ENCODE measurements at regions not wholly inside any gene's neighbourhood (a gene's known extent, or its start where the extent isn't known, plus 50 kb on each side); places are given as distances from the start of the nearest gene placed in this dataset.
A peak's percentile ranks its signal among the peaks of the same experiment; 100 is the strongest.
"Not testable (repeated sequence)": the region's sequence is repeated elsewhere in the genome, so short reads cannot be mapped to it uniquely, and the experiment has no call there.

DNA sequence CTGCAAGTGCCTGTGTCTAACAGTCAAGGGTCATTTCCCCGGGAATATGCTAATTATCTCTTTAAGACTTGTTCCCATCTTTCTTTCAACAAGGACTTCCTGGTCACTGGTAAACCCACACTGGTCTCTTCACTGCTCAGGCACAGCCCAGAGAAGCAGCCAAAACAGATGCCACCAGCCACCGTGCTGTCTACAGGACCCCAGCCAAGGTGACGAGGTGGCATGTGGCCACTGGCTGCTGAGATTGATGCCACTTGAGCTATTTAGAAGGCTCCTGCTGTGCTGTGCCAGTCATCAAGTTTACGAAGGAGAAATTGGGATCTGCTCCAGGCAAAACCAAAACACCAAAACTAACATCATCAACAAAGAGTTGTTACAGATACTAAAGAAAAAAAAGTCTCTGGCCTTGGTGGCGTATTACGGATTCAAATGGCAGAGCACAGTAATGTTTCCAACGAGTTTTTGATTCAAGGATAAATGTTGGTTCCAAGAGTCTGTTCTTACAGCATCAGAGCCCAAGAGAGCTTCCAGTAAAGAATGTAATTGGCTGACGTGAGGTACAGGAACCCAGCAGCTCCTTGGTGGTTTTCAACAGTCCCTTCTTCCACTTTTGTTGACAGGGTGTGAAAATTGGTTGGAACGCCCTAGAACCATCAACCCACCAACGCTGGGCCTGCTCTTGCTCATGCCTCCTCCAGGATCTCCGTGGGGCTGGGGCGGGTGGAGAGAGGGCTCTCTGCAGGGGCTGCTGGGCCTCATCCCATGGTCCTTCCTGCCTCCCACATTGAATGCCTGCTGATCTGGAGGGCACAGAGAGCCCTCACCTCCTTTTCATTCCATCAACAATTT, 63.7 kb upstream of the ZCCHC2 start:
- H3K36me3 ChIP-seq (replicated peaks; ENCODE audit: insufficient read depth, low read depth): no peaks in the 10 kb centered on the region
- no peaks in the 10 kb centered on the region for H4K20me1 ChIP-seq (ENCODE audit: insufficient read depth, poor library complexity, severe bottlenecking)
- H3K9me3 ChIP-seq (ENCODE audit: low read depth): no peaks in the 10 kb centered on the region
- H3K9me2 ChIP-seq (replicated peaks; ENCODE audit: insufficient read depth): no peaks in the 10 kb centered on the region
- no peak for TF ChIP-seq EZH2 (IDR thresholded peaks at IDR 0.05; ENCODE audit: borderline replicate concordance)
- no peak for TF ChIP-seq EZH2phosphoT487 (IDR thresholded peaks at IDR 0.05; ENCODE audit: low read depth, severe bottlenecking, unreplicated experiment)
- TF ChIP-seq, protein P1, sequence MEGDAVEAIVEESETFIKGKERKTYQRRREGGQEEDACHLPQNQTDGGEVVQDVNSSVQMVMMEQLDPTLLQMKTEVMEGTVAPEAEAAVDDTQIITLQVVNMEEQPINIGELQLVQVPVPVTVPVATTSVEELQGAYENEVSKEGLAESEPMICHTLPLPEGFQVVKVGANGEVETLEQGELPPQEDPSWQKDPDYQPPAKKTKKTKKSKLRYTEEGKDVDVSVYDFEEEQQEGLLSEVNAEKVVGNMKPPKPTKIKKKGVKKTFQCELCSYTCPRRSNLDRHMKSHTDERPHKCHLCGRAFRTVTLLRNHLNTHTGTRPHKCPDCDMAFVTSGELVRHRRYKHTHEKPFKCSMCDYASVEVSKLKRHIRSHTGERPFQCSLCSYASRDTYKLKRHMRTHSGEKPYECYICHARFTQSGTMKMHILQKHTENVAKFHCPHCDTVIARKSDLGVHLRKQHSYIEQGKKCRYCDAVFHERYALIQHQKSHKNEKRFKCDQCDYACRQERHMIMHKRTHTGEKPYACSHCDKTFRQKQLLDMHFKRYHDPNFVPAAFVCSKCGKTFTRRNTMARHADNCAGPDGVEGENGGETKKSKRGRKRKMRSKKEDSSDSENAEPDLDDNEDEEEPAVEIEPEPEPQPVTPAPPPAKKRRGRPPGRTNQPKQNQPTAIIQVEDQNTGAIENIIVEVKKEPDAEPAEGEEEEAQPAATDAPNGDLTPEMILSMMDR (IDR thresholded peaks at IDR 0.05; ENCODE audit: poor library complexity): no peak
- DNase-seq (ENCODE audit: low spot score): no peak
- 92% methylated on average over 12 of the region's 12 CpGs for WGBS (ENCODE audit: low lambda C conversion rate, missing lambda C conversion rate)
- no peaks in the 10 kb centered on the region for H3K4me1 ChIP-seq (ENCODE audit: insufficient read depth)
- H3K79me2 ChIP-seq: no peaks in the 10 kb centered on the region
- H3K4me2 ChIP-seq: no peak overlapping the region
- H3K27ac ChIP-seq: no peak overlapping the region
- no peak overlapping the region for H3K4me3 ChIP-seq
- no peaks in the 10 kb centered on the region for H3K27me3 ChIP-seq
- no peak overlapping the region for H2AFZ ChIP-seq

GRCh38 chr18:62460851-62461300, 61.9 kb upstream of the ZCCHC2 start:
- Histone ChIP-seq H3K4me2 (no peak overlapping the region), H3K79me2 (no peaks in the 10 kb centered on the region)

GRCh38 chr18:62461591-62461990, 61.2 kb upstream of the ZCCHC2 start:
- Histone ChIP-seq H3K27me3 (no peaks in the 10 kb centered on the region), H3K4me1 (ENCODE audit: insufficient read depth) (no peaks in the 10 kb centered on the region), H3K36me3 (replicated peaks; ENCODE audit: insufficient read depth, low read depth) (no peaks in the 10 kb centered on the region), H3K9me2 (replicated peaks; ENCODE audit: insufficient read depth) (no peaks in the 10 kb centered on the region), H3K4me3 (no peak overlapping the region), H3K4me2 (no peak overlapping the region), H3K79me2 (no peaks in the 10 kb centered on the region), H2AFZ (no peak overlapping the region), H3K9me3 (ENCODE audit: low read depth) (no peaks in the 10 kb centered on the region), H3K27ac (no peak overlapping the region), H4K20me1 (ENCODE audit: insufficient read depth, poor library complexity, severe bottlenecking) (no peaks in the 10 kb centered on the region)
- DNase-seq (ENCODE audit: low spot score): no peak
- TF ChIP-seq EZH2 (IDR thresholded peaks at IDR 0.05; ENCODE audit: borderline replicate concordance) (no peak), EZH2phosphoT487 (IDR thresholded peaks at IDR 0.05; ENCODE audit: low read depth, severe bottlenecking, unreplicated experiment) (no peak)
- 100% methylated on average over 1 of the region's 1 CpG for WGBS (ENCODE audit: low lambda C conversion rate, missing lambda C conversion rate)

More at GRCh38 chr18:62460851-62461300, 61.9 kb upstream of the ZCCHC2 start:
- peak; percentile 26 for DNase-seq (ENCODE audit: low spot score)
- Histone ChIP-seq H3K27ac (no peak overlapping the region), H3K4me1 (ENCODE audit: insufficient read depth) (no peaks in the 10 kb centered on the region), H3K36me3 (replicated peaks; ENCODE audit: insufficient read depth, low read depth) (no peaks in the 10 kb centered on the region), H3K9me3 (ENCODE audit: low read depth) (no peaks in the 10 kb centered on the region), H2AFZ (no peak overlapping the region), H4K20me1 (ENCODE audit: insufficient read depth, poor library complexity, severe bottlenecking) (no peaks in the 10 kb centered on the region), H3K27me3 (no peaks in the 10 kb centered on the region), H3K9me2 (replicated peaks; ENCODE audit: insufficient read depth) (no peaks in the 10 kb centered on the region), H3K4me3 (no peak overlapping the region)
- TF ChIP-seq, protein P1 (IDR thresholded peaks at IDR 0.05; ENCODE audit: poor library complexity): no peak
- TF ChIP-seq EZH2 (IDR thresholded peaks at IDR 0.05; ENCODE audit: borderline replicate concordance): no peak
- TF ChIP-seq EZH2phosphoT487 (IDR thresholded peaks at IDR 0.05; ENCODE audit: low read depth, severe bottlenecking, unreplicated experiment): no peak
- WGBS (ENCODE audit: low lambda C conversion rate, missing lambda C conversion rate): 67% methylated on average over 1 of the region's 1 CpG

- Histone ChIP-seq H3K36me3 (replicated peaks; ENCODE audit: insufficient read depth, low read depth) (no peaks in the 10 kb centered on the region), H3K9me3 (ENCODE audit: low read depth) (no peaks in the 10 kb centered on the region), H3K9me2 (replicated peaks; ENCODE audit: insufficient read depth) (no peaks in the 10 kb centered on the region), H3K4me2 (no peak overlapping the region), H2AFZ (no peak overlapping the region), H3K27me3 (no peaks in the 10 kb centered on the region), H3K4me1 (ENCODE audit: insufficient read depth) (no peaks in the 10 kb centered on the region), H3K4me3 (no peak overlapping the region), H3K79me2 (no peaks in the 10 kb centered on the region), H4K20me1 (ENCODE audit: insufficient read depth, poor library complexity, severe bottlenecking) (no peaks in the 10 kb centered on the region), H3K27ac (no peak overlapping the region)
- no peak for DNase-seq (ENCODE audit: low spot score)
- WGBS (ENCODE audit: low lambda C conversion rate, missing lambda C conversion rate): 90% methylated on average over 1 of the region's 1 CpG
- TF ChIP-seq EZH2 (IDR thresholded peaks at IDR 0.05; ENCODE audit: borderline replicate concordance) (no peak), EZH2phosphoT487 (IDR thresholded peaks at IDR 0.05; ENCODE audit: low read depth, severe bottlenecking, unreplicated experiment) (no peak)
- TF ChIP-seq, protein P1 (IDR thresholded peaks at IDR 0.05; ENCODE audit: poor library complexity): no peak
Measured at GRCh38 chr18:62464266-62464665, 58.6 kb upstream of the ZCCHC2 start.

- 92% methylated on average over 5 of the region's 5 CpGs for WGBS (ENCODE audit: low lambda C conversion rate, missing lambda C conversion rate)
- not testable (repeated sequence) for H3K9me3 ChIP-seq (ENCODE audit: low read depth); DNase-seq (ENCODE audit: low spot score)
Measured at GRCh38 chr18:62469131-62469530, 53.7 kb upstream of the ZCCHC2 start.

More at GRCh38 chr18:62469131-62469530, 53.7 kb upstream of the ZCCHC2 start:
- not testable (repeated sequence) for H3K36me3 ChIP-seq (replicated peaks; ENCODE audit: insufficient read depth, low read depth); H2AFZ ChIP-seq; H3K27me3 ChIP-seq; H3K9me2 ChIP-seq (replicated peaks; ENCODE audit: insufficient read depth); H3K27ac ChIP-seq; H3K4me1 ChIP-seq (ENCODE audit: insufficient read depth); H3K79me2 ChIP-seq; H3K4me2 ChIP-seq; H4K20me1 ChIP-seq (ENCODE audit: insufficient read depth, poor library complexity, severe bottlenecking); H3K4me3 ChIP-seq
